Hematopoietic multipotent progenitor cell treated with erythropoietin and hydrocortisone succinate and interleukin-3 and kit ligand, for 17 days (in vitro differentiated cells): ENCODE measurements at regions not wholly inside any gene's neighbourhood (a gene's known extent, or its start where the extent isn't known, plus 50 kb on each side); places are given as distances from the start of the nearest gene placed in this dataset.
"Not testable (repeated sequence)": the region's sequence is repeated elsewhere in the genome, so short reads cannot be mapped to it uniquely, and the experiment has no call there.

Experiments used
- DNase-seq: peaks from one replicate; pipeline ENCODE4 v3.0.0-alpha.2; 2015; ENCODE audit warnings: low spot score

DNA sequence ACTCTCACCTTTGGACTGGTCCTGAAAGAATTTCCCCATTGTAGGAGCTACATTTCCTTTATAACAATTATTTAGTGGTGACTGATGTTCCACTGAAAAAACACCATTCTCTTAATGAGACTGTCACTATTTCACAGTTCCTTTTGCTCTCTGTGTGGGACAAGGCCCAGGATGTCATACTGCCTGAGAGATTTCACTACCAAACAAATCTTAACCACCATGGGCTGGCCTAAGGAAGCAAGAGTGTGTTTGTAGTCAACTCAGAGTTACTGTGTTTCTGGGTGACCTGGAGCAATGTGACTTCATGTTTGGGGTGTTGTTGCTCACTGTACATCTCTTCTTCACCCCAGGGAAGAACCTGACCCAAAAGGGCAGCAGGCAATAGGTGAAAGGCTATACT is 50.1 kb upstream of the ZNF608 start:
- DNase-seq: no peak

GRCh38 chr5:124797665-124798087 is 51.2 kb upstream of the ZNF608 start:
- no peak for DNase-seq

GRCh38 chr5:124798890-124799289 is 52.5 kb upstream of the ZNF608 start:
- DNase-seq: no peak

GRCh38 chr5:124801551-124801950 is 55.1 kb upstream of the ZNF608 start:
- DNase-seq: no peak

GRCh38 chr5:124803617-124804323 is 57.3 kb upstream of the ZNF608 start:
- no peak for DNase-seq

DNA sequence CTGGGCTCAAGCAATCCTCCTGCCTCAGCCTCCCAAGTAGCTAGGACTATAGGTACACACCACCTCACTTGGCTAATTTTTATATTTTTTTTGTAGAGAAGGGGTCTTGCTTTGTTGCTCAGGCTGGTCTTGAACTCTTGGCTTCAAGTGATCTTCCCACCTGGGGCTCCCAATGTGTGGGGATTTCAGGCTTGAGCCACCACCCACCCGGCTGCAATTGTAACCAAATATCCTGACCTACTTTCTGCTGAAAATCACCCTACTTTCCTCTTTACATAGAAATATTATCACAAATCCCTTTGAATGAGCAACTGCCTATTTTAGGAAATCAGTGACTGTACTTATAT is 59.6 kb upstream of the ZNF608 start:
- DNase-seq: no peak

DNA sequence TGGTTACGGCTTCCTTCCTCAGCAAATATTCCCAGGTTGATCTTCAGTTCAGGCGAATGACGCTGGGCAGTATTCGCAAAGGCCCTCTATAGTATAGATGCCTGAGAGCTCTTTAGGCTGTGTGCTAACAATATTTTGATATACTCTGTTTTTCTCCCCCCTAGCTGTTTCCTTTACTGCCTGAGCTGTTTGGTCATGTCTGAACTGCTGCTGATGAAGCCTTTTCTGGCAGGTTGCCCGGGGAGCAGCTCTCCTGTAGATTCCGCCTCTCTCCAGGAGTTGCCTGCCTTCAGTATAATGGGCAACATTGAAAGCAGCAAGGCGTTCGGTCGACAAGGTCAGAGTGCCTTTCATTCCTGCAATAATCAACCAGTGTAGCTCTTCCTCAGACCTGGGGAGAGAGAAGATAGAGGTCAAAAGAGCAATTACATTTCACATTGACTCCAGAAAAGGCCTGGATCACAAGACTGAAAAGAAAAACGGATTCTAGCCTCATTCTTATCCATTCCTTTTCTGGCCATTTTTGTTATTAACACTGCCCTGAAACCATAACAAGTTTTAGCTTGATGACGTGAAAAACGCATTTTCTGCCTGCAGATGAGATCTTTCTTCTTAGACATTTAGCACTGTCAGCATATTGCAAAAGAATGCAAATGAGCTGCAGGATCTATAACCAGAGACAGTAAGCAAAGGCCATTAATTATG is 60.1 kb upstream of the ZNF608 start:
- no peak for DNase-seq

DNA sequence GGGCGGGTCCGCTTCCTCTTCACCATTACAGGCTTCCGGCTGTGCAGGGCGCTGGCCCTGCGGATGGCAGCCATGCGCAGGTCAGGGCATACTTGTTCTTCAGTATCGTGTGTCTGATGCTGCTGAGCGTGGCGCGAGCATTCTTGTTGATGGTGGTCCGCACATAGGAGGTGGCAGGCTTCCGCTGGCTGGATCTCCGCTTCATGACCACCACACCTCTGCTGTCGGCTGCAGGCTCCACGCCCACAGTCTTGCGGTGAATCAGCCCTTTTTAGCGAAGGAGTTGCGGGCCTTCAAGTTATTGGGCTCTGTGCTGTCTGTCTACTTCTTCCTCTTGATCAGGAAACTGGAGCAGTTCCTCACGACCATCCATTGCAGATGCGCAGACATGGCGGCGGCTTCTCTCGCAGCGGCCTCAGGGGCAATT is 62.4 kb upstream of the ZNF608 start:
- DNase-seq: no peak

DNA sequence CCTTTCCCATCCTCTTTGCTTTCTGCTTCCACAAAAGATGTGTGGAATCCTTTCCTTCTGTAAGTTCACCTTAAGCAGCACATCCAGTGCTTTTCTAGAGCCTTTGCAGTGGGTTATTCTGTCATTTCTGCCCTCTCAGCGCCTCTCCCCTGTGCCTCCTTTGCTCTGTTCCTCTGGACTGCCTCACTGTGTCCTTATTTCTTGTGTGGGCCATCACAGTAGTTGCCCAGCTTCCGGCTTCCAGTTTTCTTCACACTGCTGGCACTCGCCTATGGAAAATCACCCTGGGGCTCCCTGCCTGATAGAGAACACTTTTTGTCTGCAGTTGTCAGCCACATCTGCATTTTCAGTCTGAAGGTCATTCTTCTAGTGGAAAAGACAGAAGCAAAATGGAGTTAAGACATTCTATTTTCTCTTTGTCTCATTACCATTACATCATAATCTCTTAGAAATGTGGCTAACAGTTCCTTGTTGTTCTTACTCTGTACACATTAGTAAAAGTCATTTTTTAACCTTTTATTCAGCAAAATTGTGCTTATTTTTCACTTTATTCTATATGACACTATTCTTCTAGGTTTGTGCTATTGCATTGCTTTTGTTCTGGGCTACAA is 64.1 kb upstream of the ZNF608 start:
- DNase-seq: no peak

GRCh38 chr5:124812771-124813358 is 66.4 kb upstream of the ZNF608 start:
- DNase-seq: no peak

GRCh38 chr5:124816381-124816780 is 69.9 kb upstream of the ZNF608 start:
- DNase-seq: no peak

DNA sequence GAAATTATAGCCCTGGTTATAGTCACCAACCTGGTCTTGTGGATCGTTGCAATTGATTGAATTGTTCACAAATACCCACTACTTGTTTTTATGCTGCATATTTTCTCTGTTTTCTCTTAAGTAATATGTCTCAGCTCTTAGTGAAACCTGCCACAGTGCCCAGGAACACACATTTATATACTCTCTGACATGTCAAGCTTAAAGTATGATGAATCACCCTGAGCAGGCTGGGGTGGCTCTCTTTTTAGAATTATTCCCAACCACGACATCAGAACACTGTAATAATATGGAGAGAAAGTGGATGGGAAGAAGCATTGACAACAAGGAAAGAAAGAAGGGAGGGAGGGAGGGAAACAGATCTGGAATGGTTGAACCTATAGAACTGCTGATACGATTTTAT is 72.8 kb upstream of the ZNF608 start:
- no peak for DNase-seq

GRCh38 chr5:124822647-124823046 is 76.2 kb upstream of the ZNF608 start:
- no peak for DNase-seq

- DNase-seq: no peak
Observed at GRCh38 chr5:124823380-124823779, 76.9 kb upstream of the ZNF608 start.

DNA sequence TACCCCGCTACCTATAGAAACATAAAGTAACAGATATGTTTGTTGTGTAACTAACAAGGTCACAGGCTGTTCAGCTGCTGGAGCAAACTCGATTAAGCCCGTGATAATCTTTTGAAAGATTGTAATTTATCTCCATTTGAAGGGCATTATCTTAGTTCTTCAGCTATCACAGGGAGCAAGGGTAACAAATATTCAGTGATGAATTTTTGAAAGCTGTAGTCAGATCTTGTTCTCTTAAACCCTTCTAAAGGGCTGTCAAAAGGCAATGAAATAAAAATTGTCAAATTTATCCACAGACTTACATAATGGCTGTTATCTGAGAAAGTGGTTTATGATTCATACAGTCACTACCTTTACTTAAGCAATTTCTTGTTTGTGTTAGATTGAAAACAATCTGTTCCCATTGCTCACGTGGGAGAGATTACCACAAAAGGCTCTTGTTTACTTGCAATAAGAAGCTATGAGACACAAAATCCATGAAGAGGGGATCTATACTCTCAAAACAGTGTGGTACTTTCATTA is 78.3 kb upstream of the ZNF608 start:
- no peak for DNase-seq

DNA sequence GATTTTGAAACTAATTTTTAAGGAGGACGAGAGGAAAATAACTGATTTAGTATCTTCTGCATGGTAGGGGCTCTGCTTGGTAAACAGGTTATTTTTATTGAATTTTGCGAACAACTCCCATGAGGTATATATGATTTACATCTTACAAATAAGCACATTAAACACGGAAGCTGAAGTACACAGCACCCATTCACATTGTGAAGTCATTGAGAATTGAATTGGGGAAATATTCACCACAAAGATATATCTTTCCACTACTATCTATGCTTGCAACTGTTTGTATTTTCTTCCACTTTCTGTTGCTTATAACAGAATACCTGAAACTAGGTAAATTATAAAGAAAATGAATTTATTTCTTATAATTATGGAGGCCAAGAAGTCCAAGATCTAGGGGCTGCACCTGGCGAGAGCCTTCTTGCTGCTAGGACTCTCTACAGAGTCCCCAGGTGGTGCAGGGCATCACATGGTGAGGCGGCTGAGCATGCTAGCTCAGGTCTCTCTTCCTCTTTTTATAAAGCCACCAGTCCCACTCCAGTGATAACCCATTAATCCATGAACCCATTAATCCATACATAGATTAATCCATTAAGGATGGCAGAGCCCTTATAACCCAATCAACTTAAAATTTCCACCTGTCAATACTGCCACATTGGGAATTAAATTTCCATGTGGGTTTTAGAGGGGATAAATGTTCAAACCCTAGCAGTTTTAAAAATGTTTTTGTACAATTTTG is 79.0 kb upstream of the ZNF608 start:
- no peak for DNase-seq

DNA sequence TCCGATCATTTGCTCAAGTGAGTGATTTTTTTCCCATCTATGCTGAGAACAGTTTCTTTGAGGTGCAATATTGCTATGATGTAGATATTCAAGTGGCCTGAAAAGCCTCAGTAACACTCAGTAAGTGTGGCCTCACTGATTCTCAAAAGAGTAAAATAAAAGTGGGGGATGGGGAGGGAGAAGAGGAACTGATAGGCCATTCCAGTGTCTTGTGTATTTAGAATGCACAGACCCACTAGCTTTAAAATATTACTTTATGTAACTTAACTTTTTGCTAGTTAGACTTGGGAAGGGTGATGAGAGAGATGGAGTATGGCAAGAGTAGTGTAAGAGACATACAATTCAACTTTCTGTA is 79.5 kb upstream of the ZNF608 start:
- no peak for DNase-seq

- DNase-seq: no peak
Observed at GRCh38 chr5:124828731-124829234, 82.3 kb upstream of the ZNF608 start.

DNA sequence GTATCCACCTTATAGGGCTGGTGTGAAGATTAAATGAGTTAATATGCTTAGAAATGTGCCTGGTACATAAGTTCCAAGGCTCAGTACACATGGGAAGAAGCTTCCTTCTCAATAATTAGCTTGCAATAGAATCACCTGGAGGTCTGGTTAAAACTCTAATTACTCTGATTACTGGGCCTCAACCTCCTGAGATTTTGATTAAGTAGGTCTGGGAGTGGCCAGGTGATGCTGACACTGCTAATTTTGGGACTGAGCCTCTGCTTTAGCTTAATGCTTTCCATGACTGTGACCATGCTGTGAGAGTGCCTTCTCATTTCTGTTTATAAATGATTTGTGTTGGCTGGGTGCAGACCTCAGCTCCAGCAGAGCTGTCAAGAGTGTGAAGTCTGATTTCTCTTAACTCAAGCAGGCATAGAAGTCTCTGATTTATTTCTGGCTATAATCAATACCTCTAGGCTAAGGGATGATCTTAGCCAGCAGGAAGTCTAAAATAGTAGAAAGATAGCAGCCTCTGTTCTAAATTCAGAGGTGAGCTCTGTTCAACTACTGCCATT is 85.3 kb upstream of the ZNF608 start:
- DNase-seq: no peak

- DNase-seq: no peak
Observed at GRCh38 chr5:124832510-124832909, 86.1 kb upstream of the ZNF608 start.

- DNase-seq: not testable (repeated sequence)
Observed at GRCh38 chr5:124836314-124836713, 89.9 kb upstream of the ZNF608 start.
